ENCODE measurements at regions not wholly inside any gene's neighbourhood (a gene's known extent, or its start where the extent isn't known, plus 50 kb on each side); places are given as distances from the start of the nearest gene placed in this dataset.

DNA sequence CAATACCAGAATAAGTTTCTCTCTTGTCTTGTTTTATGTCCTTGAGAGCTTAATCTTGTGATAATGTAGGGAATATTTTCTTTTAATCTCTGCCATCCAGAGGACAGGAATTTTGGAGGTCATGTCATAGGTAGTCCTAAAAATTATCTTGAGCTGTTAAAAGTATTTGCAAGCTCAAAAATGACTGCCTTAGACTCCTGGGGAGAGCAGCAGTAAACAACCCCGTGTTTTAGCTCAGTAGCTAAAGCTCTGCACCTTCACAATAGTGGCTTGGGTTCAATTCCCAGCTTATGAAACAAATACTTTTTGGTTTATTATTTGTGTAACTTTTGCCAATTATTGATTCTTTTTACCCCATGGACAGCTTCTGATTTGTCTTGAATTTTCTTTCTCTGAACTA lies 99.4 kb upstream of the OLFM3 start:
- TF ChIP-seq, protein P1, sequence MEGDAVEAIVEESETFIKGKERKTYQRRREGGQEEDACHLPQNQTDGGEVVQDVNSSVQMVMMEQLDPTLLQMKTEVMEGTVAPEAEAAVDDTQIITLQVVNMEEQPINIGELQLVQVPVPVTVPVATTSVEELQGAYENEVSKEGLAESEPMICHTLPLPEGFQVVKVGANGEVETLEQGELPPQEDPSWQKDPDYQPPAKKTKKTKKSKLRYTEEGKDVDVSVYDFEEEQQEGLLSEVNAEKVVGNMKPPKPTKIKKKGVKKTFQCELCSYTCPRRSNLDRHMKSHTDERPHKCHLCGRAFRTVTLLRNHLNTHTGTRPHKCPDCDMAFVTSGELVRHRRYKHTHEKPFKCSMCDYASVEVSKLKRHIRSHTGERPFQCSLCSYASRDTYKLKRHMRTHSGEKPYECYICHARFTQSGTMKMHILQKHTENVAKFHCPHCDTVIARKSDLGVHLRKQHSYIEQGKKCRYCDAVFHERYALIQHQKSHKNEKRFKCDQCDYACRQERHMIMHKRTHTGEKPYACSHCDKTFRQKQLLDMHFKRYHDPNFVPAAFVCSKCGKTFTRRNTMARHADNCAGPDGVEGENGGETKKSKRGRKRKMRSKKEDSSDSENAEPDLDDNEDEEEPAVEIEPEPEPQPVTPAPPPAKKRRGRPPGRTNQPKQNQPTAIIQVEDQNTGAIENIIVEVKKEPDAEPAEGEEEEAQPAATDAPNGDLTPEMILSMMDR (IDR thresholded peaks at IDR 0.05): no peak
- TF ChIP-seq POLR2A (IDR thresholded peaks at IDR 0.05): no peak
